NB4 (cell line): ENCODE measurements at regions not wholly inside any gene's neighbourhood (a gene's known extent, or its start where the extent isn't known, plus 50 kb on each side); places are given as distances from the start of the nearest gene placed in this dataset.

Experiments used
- DNase-seq: peaks from one replicate; pipeline ENCODE4 v3.0.0; 2010; ENCODE audit warnings: low read depth
- H3K4me3 ChIP-seq: one replicate; pipeline ENCODE4 v1.5.1; 2011; ENCODE audit warnings: mild to moderate bottlenecking, low read depth, low read length, moderate library complexity
- MYC ChIP-seq: IDR thresholded peaks from 2 replicates; pipeline ENCODE4 v1.6.1; 2011; ENCODE audit warnings: low read depth, low read length
- POLR2A ChIP-seq: IDR thresholded peaks from 2 replicates; pipeline ENCODE4 v1.6.1; 2011; ENCODE audit warnings: mild to moderate bottlenecking; ENCODE audit not compliant: insufficient read length; ENCODE audit errors: extremely low read depth
- TF ChIP-seq, protein P1 (sequence below): IDR thresholded peaks from 2 replicates; pipeline ENCODE4 v1.6.1; 2011; ENCODE audit warnings: low read depth, low read length
- TF ChIP-seq, protein P2 (sequence below): IDR thresholded peaks from one replicate; pipeline ENCODE4 v1.5.1; 2012; ENCODE audit warnings: low read depth, low read length

DNA sequence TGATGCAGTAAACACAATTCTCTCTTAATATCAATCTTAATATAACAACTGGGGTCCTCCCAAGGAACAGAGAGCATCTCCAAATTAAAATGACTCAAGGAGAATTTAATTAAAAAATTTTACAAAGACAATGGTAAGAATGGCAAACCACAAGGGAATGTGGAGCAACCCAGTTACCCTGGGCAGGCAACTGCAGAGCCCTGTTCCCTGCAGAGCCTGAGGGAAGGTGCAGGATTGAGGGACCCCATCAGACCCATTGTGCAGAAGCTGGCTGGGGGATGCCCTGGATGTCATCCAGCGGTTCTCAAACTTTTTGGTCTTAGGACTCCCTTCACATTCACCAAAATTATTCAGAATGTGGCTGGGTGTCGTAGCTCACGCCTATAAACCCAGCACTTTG is 262.8 kb downstream of the FBXO15 start:
- TF ChIP-seq, protein P1, sequence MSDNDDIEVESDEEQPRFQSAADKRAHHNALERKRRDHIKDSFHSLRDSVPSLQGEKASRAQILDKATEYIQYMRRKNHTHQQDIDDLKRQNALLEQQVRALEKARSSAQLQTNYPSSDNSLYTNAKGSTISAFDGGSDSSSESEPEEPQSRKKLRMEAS, result no peak
- no peak for TF ChIP-seq MYC
- TF ChIP-seq POLR2A, result no peak
- TF ChIP-seq, protein P2, sequence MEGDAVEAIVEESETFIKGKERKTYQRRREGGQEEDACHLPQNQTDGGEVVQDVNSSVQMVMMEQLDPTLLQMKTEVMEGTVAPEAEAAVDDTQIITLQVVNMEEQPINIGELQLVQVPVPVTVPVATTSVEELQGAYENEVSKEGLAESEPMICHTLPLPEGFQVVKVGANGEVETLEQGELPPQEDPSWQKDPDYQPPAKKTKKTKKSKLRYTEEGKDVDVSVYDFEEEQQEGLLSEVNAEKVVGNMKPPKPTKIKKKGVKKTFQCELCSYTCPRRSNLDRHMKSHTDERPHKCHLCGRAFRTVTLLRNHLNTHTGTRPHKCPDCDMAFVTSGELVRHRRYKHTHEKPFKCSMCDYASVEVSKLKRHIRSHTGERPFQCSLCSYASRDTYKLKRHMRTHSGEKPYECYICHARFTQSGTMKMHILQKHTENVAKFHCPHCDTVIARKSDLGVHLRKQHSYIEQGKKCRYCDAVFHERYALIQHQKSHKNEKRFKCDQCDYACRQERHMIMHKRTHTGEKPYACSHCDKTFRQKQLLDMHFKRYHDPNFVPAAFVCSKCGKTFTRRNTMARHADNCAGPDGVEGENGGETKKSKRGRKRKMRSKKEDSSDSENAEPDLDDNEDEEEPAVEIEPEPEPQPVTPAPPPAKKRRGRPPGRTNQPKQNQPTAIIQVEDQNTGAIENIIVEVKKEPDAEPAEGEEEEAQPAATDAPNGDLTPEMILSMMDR, result no peak
- no peak overlapping the region for H3K4me3 ChIP-seq
- DNase-seq, result no peak

DNA sequence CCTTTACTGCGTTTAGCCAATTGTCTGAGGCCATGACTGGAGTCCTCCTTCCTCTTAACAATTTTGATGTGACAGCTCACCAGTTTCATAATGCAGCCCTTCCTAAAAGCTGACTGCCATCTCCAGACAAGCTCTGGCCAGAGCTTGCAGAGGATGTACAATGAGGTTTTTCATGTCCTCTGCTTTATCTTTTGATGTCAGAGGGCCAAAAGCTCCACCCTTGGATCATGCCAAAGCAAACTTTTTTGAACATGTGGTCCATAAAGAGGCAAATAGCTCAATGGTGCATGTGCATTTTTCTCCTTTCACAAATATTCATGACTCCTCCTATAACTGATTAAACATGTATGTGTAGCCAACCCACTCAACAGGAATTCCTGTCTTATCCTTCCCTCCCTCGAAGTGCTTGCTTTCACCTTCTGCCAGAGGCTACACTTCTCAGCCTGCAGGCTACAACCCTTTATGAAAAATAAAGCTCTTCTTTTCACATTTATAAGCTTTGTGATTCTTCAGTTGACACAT is 266.2 kb downstream of the FBXO15 start:
- no peak overlapping the region for H3K4me3 ChIP-seq
- no peak for DNase-seq
- TF ChIP-seq POLR2A, result no peak

DNA sequence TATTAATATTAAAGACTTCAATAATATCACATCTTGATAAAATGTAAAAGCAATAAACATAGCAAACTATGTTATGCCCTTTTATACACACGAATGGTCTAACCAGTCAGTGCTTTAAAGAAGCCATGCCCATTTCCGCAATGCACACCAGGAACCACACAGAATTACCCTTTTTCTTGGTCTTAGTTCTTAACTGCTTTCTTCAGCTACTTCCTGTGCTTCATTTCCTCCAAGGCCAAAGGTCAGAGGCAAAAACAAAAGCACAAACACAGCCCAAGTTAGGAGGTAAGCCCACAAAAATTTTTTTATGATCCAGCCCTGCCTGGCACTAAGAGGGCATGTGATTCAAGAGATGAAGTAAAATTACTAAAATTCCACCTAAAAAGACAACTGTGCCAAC is 267.2 kb downstream of the FBXO15 start:
- no peak for DNase-seq
- no peak overlapping the region for H3K4me3 ChIP-seq
- TF ChIP-seq MYC (no peak), POLR2A (no peak)
- TF ChIP-seq, protein P2, result no peak
- TF ChIP-seq, protein P1, result no peak

DNA sequence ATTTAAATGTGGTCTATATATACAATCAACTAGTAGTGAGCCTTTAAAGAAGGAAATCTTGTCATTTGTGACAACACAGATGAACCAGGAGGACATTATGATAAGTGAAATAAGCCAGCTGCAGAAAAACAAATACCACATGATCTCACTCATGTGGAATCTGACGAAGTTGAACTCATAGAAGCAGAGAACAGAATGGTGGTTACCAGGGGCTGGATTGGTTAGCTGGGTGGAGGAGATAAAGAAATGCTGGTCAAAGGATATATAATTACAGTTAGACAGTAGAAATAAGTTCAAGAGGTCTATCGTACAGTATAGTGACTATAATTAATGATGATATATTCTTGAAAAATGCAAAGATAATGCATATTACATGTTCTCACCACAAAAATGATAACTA is 267.9 kb downstream of the FBXO15 start:
- no peak overlapping the region for H3K4me3 ChIP-seq
- no peak for TF ChIP-seq MYC
- TF ChIP-seq POLR2A, result no peak
- TF ChIP-seq, protein P1, result no peak
- TF ChIP-seq, protein P2, result no peak
- no peak for DNase-seq

DNA sequence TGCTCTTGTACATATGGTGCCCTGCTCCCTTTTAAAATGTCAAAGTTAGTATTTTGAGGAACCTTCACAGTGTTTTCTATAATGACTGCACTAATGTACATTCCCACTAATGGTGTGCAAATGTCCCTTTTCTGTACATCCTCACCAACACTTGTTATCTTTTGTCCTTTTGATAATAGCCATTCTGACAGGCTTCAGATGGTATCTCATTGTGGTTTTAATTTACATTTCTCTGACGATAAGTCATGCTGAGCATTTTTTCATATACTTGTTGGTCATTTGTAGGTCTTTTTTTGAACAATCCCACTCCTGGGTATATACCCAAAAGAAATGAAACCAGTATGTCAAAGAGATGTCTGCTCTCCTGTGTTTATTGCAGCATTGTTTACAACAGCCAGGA is 268.3 kb downstream of the FBXO15 start:
- DNase-seq, result no peak
- H3K4me3 ChIP-seq, result no peak overlapping the region
- TF ChIP-seq MYC (no peak), POLR2A (no peak)
- TF ChIP-seq, protein P1, result no peak
- TF ChIP-seq, protein P2, result no peak

DNA sequence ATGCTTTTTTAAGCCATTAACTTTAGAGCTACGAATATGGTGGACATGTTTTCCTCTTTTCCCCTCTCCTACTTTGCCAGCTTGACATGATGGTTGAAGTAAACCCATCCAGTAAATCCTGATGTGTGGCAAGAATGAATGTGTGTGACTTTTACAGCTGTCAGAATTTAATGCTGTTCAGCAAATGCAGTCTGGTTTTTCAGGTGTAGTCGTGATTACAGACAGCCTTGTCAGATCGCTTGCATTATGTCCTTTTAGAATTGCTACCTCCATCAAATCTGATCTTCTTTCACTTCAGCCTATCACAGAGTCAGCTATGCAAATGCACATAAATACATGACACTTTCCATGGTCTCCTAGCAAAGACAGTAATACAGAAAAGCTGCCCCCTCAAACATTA is 278.5 kb downstream of the FBXO15 start:
- DNase-seq, result no peak
- TF ChIP-seq, protein P1, result no peak
- TF ChIP-seq MYC (no peak), POLR2A (no peak)
- TF ChIP-seq, protein P2, result no peak
- no peak overlapping the region for H3K4me3 ChIP-seq
